ENCODE measurements at regions not wholly inside any gene's neighbourhood (a gene's known extent, or its start where the extent isn't known, plus 50 kb on each side); places are given as distances from the start of the nearest gene placed in this dataset.

DNA sequence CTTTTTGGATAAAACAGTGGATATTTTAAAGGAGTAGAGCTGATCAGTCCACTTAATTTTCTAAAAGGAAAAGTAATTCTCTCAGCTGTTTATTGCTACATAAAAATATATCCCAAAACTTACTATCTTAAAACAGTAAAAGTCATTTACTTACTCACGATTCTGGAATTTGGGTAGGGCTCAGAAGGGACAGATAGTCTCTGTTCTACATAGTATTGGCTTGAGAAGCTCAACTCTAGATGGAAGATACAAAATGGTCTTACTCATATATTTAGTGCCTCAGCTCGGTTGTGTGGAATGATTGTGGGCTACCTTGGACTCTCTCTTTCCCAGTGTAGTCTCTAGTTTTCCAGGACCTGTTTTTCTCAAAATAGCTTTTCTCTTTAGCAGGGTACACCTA is 691.5 kb upstream of the POU3F4 start:
- H3K27me3 ChIP-seq = no peaks in the 10 kb centered on the region
- H3K4me1 ChIP-seq = no peaks in the 10 kb centered on the region
- DNase-seq = no peak
- no peaks in the 10 kb centered on the region for H3K9me3 ChIP-seq
- intact Hi-C loops (cut with DNase I) = no loop called here
- H3K4me3 ChIP-seq = no peak overlapping the region
- ATAC-seq = no peak
- H3K27ac ChIP-seq = no peak overlapping the region
- no peaks in the 10 kb centered on the region for H3K36me3 ChIP-seq
- TF ChIP-seq, protein P1, sequence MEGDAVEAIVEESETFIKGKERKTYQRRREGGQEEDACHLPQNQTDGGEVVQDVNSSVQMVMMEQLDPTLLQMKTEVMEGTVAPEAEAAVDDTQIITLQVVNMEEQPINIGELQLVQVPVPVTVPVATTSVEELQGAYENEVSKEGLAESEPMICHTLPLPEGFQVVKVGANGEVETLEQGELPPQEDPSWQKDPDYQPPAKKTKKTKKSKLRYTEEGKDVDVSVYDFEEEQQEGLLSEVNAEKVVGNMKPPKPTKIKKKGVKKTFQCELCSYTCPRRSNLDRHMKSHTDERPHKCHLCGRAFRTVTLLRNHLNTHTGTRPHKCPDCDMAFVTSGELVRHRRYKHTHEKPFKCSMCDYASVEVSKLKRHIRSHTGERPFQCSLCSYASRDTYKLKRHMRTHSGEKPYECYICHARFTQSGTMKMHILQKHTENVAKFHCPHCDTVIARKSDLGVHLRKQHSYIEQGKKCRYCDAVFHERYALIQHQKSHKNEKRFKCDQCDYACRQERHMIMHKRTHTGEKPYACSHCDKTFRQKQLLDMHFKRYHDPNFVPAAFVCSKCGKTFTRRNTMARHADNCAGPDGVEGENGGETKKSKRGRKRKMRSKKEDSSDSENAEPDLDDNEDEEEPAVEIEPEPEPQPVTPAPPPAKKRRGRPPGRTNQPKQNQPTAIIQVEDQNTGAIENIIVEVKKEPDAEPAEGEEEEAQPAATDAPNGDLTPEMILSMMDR (IDR thresholded peaks at IDR 0.05) = no peak

DNA sequence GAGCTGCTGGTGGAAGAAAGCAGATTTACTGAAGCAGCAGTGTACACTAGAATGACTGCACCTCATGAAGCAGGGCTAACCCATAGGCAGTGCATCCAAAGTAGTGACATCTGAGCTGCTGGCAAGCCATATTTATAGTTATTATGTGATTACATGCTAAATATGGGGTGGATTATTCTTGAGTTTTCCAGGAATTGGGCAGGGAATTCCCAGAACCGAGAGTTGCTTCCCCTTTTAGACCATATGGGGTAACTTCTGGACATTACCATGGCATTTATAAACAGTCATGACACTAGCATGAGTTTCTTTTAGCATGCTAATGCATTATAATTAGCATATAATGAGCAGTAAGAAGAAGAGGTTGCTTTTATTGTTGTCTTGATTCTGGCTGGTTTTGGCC is 665.8 kb upstream of the POU3F4 start:
- DNase-seq = peak in 1 of 4 donors; percentile 3

DNA sequence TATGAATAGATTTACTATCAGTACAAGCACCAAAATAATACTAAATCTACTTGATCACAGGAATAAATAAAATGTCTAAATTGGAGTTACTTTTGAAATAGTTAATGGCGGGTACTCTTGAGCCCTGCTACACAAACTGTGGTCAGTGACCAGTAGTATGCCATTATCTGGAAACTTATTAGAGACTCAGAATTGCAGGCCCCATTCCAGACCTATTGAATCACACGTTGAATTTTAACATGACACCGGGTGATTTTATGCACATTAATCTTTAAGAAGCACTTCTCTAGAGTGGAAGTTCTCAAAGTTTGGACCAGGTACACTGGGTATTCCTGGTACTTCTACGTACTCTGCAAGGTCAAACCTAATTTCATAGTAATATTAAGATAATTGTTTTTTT is 660.0 kb upstream of the POU3F4 start:
- intact Hi-C loops (cut with DNase I) = no loop called here
- no peak for DNase-seq
- TF ChIP-seq, protein P1 (IDR thresholded peaks at IDR 0.05) = no peak

More for the DNA sequence above, 665.8 kb upstream of the POU3F4 start:
- TF ChIP-seq, protein P1 (IDR thresholded peaks at IDR 0.05) = no peak
- ATAC-seq = no peak
- no peaks in the 10 kb centered on the region for H3K4me1 ChIP-seq
- H3K9me3 ChIP-seq = peaks cover 0 to 2% of the 10 kb centered on the region in 2 donors
- no peaks in the 10 kb centered on the region for H3K27me3 ChIP-seq
- no peak overlapping the region for H3K4me3 ChIP-seq
- H3K36me3 ChIP-seq = no peaks in the 10 kb centered on the region
- intact Hi-C loops (cut with DNase I) = no loop called here
- H3K27ac ChIP-seq = no peak overlapping the region

More for the DNA sequence above, 660.0 kb upstream of the POU3F4 start:
- H3K4me1 ChIP-seq = no peaks in the 10 kb centered on the region
- H3K36me3 ChIP-seq = no peaks in the 10 kb centered on the region
- no peak overlapping the region for H3K27ac ChIP-seq
- H3K27me3 ChIP-seq = no peaks in the 10 kb centered on the region
- no peaks in the 10 kb centered on the region for H3K9me3 ChIP-seq
- no peak for ATAC-seq
- H3K4me3 ChIP-seq = no peak overlapping the region
